Subcutaneous abdominal adipose tissue (tissue), 5 donors: ENCODE measurements at regions not wholly inside any gene's neighbourhood (a gene's known extent, or its start where the extent isn't known, plus 50 kb on each side); places are given as distances from the start of the nearest gene placed in this dataset.
A peak's percentile ranks its signal among the peaks of the same experiment; 100 is the strongest.

Experiments
- H3K27ac ChIP-seq: one replicate; pipeline ENCODE4 v1.7.0; 2013; ENCODE audit warnings: low read depth, mild to moderate bottlenecking, inconsistent platforms, low read length, moderate library complexity
- H3K27me3 ChIP-seq, 5 donors: one replicate each; pipeline ENCODE4 v1.7.0; 2013; ENCODE audit warnings: low read length in 5 of 5, inconsistent platforms in 1 of 5; ENCODE audit not compliant: control insufficient read depth in 5 of 5, insufficient read depth in 4 of 5
- H3K36me3 ChIP-seq, 5 donors: one replicate each; pipeline ENCODE4 v1.7.0; 2013; ENCODE audit warnings: low read length in 5 of 5; ENCODE audit not compliant: control insufficient read depth in 5 of 5, insufficient read depth in 5 of 5
- H3K4me1 ChIP-seq, 5 donors: one replicate each; pipeline ENCODE4 v1.7.0; 2013; ENCODE audit warnings: low read length in 5 of 5, mild to moderate bottlenecking in 3 of 5, moderate library complexity in 1 of 5; ENCODE audit not compliant: control insufficient read depth in 5 of 5, insufficient read depth in 5 of 5
- H3K4me3 ChIP-seq, 5 donors: one replicate each; pipeline ENCODE4 v1.7.0; 2013; ENCODE audit warnings: low read length in 5 of 5, low read depth in 1 of 5
- H3K9ac ChIP-seq, 5 donors: one replicate each; pipeline ENCODE4 v1.7.0; 2013; ENCODE audit warnings: low read length in 5 of 5, mild to moderate bottlenecking in 4 of 5, moderate library complexity in 3 of 5
- H3K9me3 ChIP-seq, 5 donors: one replicate each; pipeline ENCODE4 v1.7.0; 2013; ENCODE audit warnings: low read length in 5 of 5; ENCODE audit not compliant: control insufficient read depth in 5 of 5
- donor health status: healthy.
- donor health status: healthy.
- donor health status: healthy.
- donor health status: healthy.
- donor health status: healthy.

GRCh38 chr16:65787921-65788320 lies 578.6 kb upstream of the CDH5 start:
- H3K36me3 ChIP-seq, result no peaks in the 10 kb centered on the region
- peaks cover 0 to 8% (median 0%) of the 10 kb centered on the region in 5 donors for H3K4me1 ChIP-seq
- no peak overlapping the region for H3K27ac ChIP-seq
- no peak overlapping the region for H3K9ac ChIP-seq
- H3K9me3 ChIP-seq, result peaks cover 0 to 2% (median 0%) of the 10 kb centered on the region in 5 donors
- no peak overlapping the region for H3K4me3 ChIP-seq
- peaks cover 0 to 3% (median 0%) of the 10 kb centered on the region in 5 donors for H3K27me3 ChIP-seq

GRCh38 chr16:65786916-65787315 lies 579.6 kb upstream of the CDH5 start:
- H3K27ac ChIP-seq, result no peak overlapping the region
- H3K4me1 ChIP-seq, result peaks cover 0 to 8% (median 0%) of the 10 kb centered on the region in 5 donors
- H3K9me3 ChIP-seq, result peaks cover 0 to 2% (median 0%) of the 10 kb centered on the region in 5 donors
- peaks cover 0 to 3% (median 0%) of the 10 kb centered on the region in 5 donors for H3K27me3 ChIP-seq
- H3K36me3 ChIP-seq, result no peaks in the 10 kb centered on the region
- no peak overlapping the region for H3K4me3 ChIP-seq
- H3K9ac ChIP-seq, result no peak overlapping the region

GRCh38 chr16:65783709-65784474 lies 582.6 kb upstream of the CDH5 start:
- no peak overlapping the region for H3K27ac ChIP-seq
- H3K36me3 ChIP-seq, result no peaks in the 10 kb centered on the region
- H3K9me3 ChIP-seq, result peaks cover 0 to 4% (median 0%) of the 10 kb centered on the region in 5 donors
- H3K27me3 ChIP-seq, result peaks cover 0 to 3% (median 0%) of the 10 kb centered on the region in 5 donors
- H3K9ac ChIP-seq, result no peak overlapping the region
- no peak overlapping the region for H3K4me3 ChIP-seq
- peaks cover 0 to 8% (median 0%) of the 10 kb centered on the region in 5 donors for H3K4me1 ChIP-seq

- no peak overlapping the region for H3K27ac ChIP-seq
- H3K4me3 ChIP-seq, result no peak overlapping the region
- no peaks in the 10 kb centered on the region for H3K36me3 ChIP-seq
- peaks cover 0 to 4% (median 0%) of the 10 kb centered on the region in 5 donors for H3K9me3 ChIP-seq
- peaks cover 0 to 8% (median 0%) of the 10 kb centered on the region in 5 donors for H3K4me1 ChIP-seq
- H3K9ac ChIP-seq, result peak overlapping the region in 1 of 5 donors; percentile 13
- H3K27me3 ChIP-seq, result peaks cover 0 to 3% (median 0%) of the 10 kb centered on the region in 5 donors
Measured at GRCh38 chr16:65782611-65783600, 583.6 kb upstream of the CDH5 start.

- Histone ChIP-seq H3K4me3 (no peak overlapping the region), H3K4me1 (peaks cover 0 to 8% (median 0%) of the 10 kb centered on the region in 5 donors), H3K27me3 (peaks cover 0 to 3% (median 0%) of the 10 kb centered on the region in 5 donors), H3K9ac (no peak overlapping the region), H3K27ac (no peak overlapping the region), H3K36me3 (no peaks in the 10 kb centered on the region), H3K9me3 (peaks cover 0 to 8% (median 4%) of the 10 kb centered on the region in 5 donors)
Measured at GRCh38 chr16:65781855-65782254, 584.6 kb upstream of the CDH5 start.

- no peak overlapping the region for H3K4me3 ChIP-seq
- peaks cover 0 to 10% (median 6%) of the 10 kb centered on the region in 5 donors for H3K9me3 ChIP-seq
- H3K27me3 ChIP-seq, result peaks cover 0 to 3% (median 0%) of the 10 kb centered on the region in 5 donors
- peaks cover 0 to 4% (median 0%) of the 10 kb centered on the region in 5 donors for H3K4me1 ChIP-seq
- no peak overlapping the region for H3K27ac ChIP-seq
- H3K36me3 ChIP-seq, result no peaks in the 10 kb centered on the region
- H3K9ac ChIP-seq, result no peak overlapping the region
Measured at GRCh38 chr16:65781363-65781762, 585.1 kb upstream of the CDH5 start.

- Histone ChIP-seq H3K9me3 (peaks cover 0 to 10% (median 6%) of the 10 kb centered on the region in 5 donors), H3K4me1 (peaks cover 0 to 4% (median 0%) of the 10 kb centered on the region in 5 donors), H3K36me3 (no peaks in the 10 kb centered on the region), H3K9ac (no peak overlapping the region), H3K4me3 (no peak overlapping the region), H3K27me3 (peaks cover 0 to 3% (median 0%) of the 10 kb centered on the region in 5 donors), H3K27ac (no peak overlapping the region)
Measured at GRCh38 chr16:65779201-65779600, 587.3 kb upstream of the CDH5 start.

GRCh38 chr16:65776639-65777183 lies 589.8 kb upstream of the CDH5 start:
- peaks cover 0 to 10% (median 6%) of the 10 kb centered on the region in 5 donors for H3K9me3 ChIP-seq
- no peak overlapping the region for H3K9ac ChIP-seq
- no peaks in the 10 kb centered on the region for H3K4me1 ChIP-seq
- H3K36me3 ChIP-seq, result no peaks in the 10 kb centered on the region
- H3K27me3 ChIP-seq, result no peaks in the 10 kb centered on the region
- no peak overlapping the region for H3K4me3 ChIP-seq
- H3K27ac ChIP-seq, result no peak overlapping the region

GRCh38 chr16:65775829-65776228 lies 590.7 kb upstream of the CDH5 start:
- Histone ChIP-seq H3K36me3 (no peaks in the 10 kb centered on the region), H3K4me3 (no peak overlapping the region), H3K27me3 (no peaks in the 10 kb centered on the region), H3K27ac (no peak overlapping the region), H3K4me1 (no peaks in the 10 kb centered on the region), H3K9ac (no peak overlapping the region), H3K9me3 (peaks cover 0 to 14% (median 6%) of the 10 kb centered on the region in 5 donors)
